K562 (cell line): ENCODE measurements at regions not wholly inside any gene's neighbourhood (a gene's known extent, or its start where the extent isn't known, plus 50 kb on each side); places are given as distances from the start of the nearest gene placed in this dataset.

Experiments used
- ATAC-seq: fragments of 200-7000 bp; cut with Tn5 transposase; 3 replicates; pipeline ENCODE4 v1.9.1; 2020; ENCODE audit warnings: moderate library complexity
- BruUV-seq: library from RNA; stranded (reverse); fragments of 400-500 nt; replicated peaks from 2 replicates; lab custom pipeline; 2021; lab: Mats Ljungman, UMichigan
- CTCF ChIA-PET: fragments of 300-600 bp; formaldehyde crosslinking; extraction: SDS; loops from one replicate; lab custom pipeline; 2021; ENCODE audit warnings: low intra/inter-chr PET ratio; lab: Yijun Ruan, JAX
- POLR2A ChIA-PET: fragments of 300-600, 350-650 bp; sonication (Branson Sonifier 250); formaldehyde crosslinking; extraction: SDS; loops from one replicate; lab custom pipeline; 2021; ENCODE audit warnings: antibody characterized with exemption, inconsistent platforms; lab: Yijun Ruan, JAX
- DNase-seq, 4 experiments: peaks; one replicate each; pipeline versions ENCODE4 v3.0.0 to v3.0.0-alpha.2; 2011 to 2018; ENCODE audit warnings: low spot score in 3 of 4, mixed read lengths in 3 of 4; ENCODE audit errors: extremely low read depth in 1 of 4
- FAIRE-seq: peaks from 2 replicates; lab custom pipeline; 2011; peaks lifted over from hg19 to GRCh38; lab: Jason Lieb, UNC
- H2AFZ ChIP-seq: 2 replicates; pipeline ENCODE4 v1.6.0; 2011; ENCODE audit warnings: low read depth, low read length, control low read depth, inconsistent platforms
- H3K27ac ChIP-seq: fragments of 200-600 bp; 3 replicates; pipeline ENCODE4 v1.8.0; 2011; ENCODE audit warnings: low read depth, mild to moderate bottlenecking, control low read depth, inconsistent platforms, low read length, moderate library complexity, mixed read lengths; ENCODE audit errors: extremely low read depth
- H3K27me3 ChIP-seq, 2 experiments: fragments of 300-600 bp in 1 of 2; 2 replicates in 1 of 2; 3 replicates in 1 of 2; pipeline versions ENCODE4 v1.6.0 to v1.8.0; 2011; ENCODE audit warnings: inconsistent platforms in 2 of 2, low read length in 2 of 2, mild to moderate bottlenecking in 1 of 2, mixed read lengths in 1 of 2, moderate library complexity in 1 of 2; ENCODE audit not compliant: control insufficient read depth in 2 of 2, insufficient read depth in 2 of 2
- H3K36me3 ChIP-seq: fragments of 300-600 bp; 3 replicates; pipeline ENCODE4 v1.8.0; 2011; ENCODE audit warnings: mild to moderate bottlenecking, low read length, inconsistent platforms; ENCODE audit not compliant: control insufficient read depth, insufficient read depth
- H3K4me1 ChIP-seq, 2 experiments: fragments of 200-600 bp in 1 of 2; replicated peaks in 1 of 2; 2 replicates in 1 of 2; 3 replicates in 1 of 2; pipeline versions ENCODE4 v1.5.1 to v1.8.0; 2011; ENCODE audit warnings: inconsistent platforms in 2 of 2, low read length in 2 of 2, mild to moderate bottlenecking in 1 of 2, mixed read lengths in 1 of 2, moderate library complexity in 1 of 2; ENCODE audit not compliant: control insufficient read depth in 2 of 2, insufficient read depth in 2 of 2
- H3K4me2 ChIP-seq: 2 replicates; pipeline ENCODE4 v1.6.1; 2011; ENCODE audit warnings: low read length, control low read depth, inconsistent platforms, mixed read lengths; ENCODE audit not compliant: insufficient read depth
- H3K4me3 ChIP-seq: fragments of 200-600 bp; sonication (generic), shearing (Covaris generic); 2 replicates; pipeline ENCODE4 v1.5.1; 2016; ENCODE audit warnings: control low read depth, inconsistent platforms
- H3K79me2 ChIP-seq: fragments of 200-600 bp; 3 replicates; pipeline ENCODE4 v1.8.0; 2011; ENCODE audit warnings: low read length, inconsistent platforms; ENCODE audit not compliant: control insufficient read depth, insufficient read depth
- H3K9ac ChIP-seq, 2 experiments: 2 replicates each; pipeline versions ENCODE4 v1.6.0 to v1.6.1; 2011; ENCODE audit warnings: low read depth in 2 of 2, low read length in 2 of 2, control low read depth in 1 of 2, inconsistent platforms in 1 of 2, mild to moderate bottlenecking in 1 of 2, mixed read lengths in 1 of 2; ENCODE audit not compliant: insufficient read depth in 1 of 2
- H3K9me1 ChIP-seq: one replicate; pipeline ENCODE4 v1.6.0; 2011; ENCODE audit warnings: inconsistent platforms, mild to moderate bottlenecking, low read length, moderate library complexity; ENCODE audit not compliant: control insufficient read depth, insufficient read depth
- H3K9me3 ChIP-seq: replicated peaks from 2 replicates; pipeline ENCODE4 v1.5.1; 2011; ENCODE audit warnings: low read depth, low read length, inconsistent platforms; ENCODE audit not compliant: control insufficient read depth, insufficient read depth
- H4K20me1 ChIP-seq: replicated peaks from 2 replicates; pipeline ENCODE4 v1.6.1; 2011; ENCODE audit warnings: low read length, inconsistent platforms, mixed read lengths; ENCODE audit not compliant: control insufficient read depth, insufficient read depth
- CCAR2 ChIP-seq: fragments of 200-400 bp; formaldehyde crosslinking; IDR thresholded peaks from 2 replicates; pipeline ENCODE4 v1.6.1; 2017; ENCODE audit warnings: mild to moderate bottlenecking, low read depth, low read length
- CREB3 ChIP-seq: fragments of 450-650 bp; conservative IDR thresholded peaks from 2 replicates; pipeline ENCODE4 v1.6.1; 2016; ENCODE audit warnings: missing genetic modification characterization, low read depth, mild to moderate bottlenecking, missing compliant biosample characterization, moderate library complexity
- ERF ChIP-seq: fragments of 450-650 bp; formaldehyde crosslinking; IDR thresholded peaks from 2 replicates; pipeline ENCODE4 v1.4.0; 2020; ENCODE audit warnings: mild to moderate bottlenecking, mixed read lengths
- HINFP ChIP-seq: fragments of 450-650 bp; conservative IDR thresholded peaks from 2 replicates; pipeline ENCODE4 v1.6.1; 2016; ENCODE audit warnings: missing genetic modification characterization, low read depth, mild to moderate bottlenecking, control low read depth, missing compliant biosample characterization
- ILF3 ChIP-seq: fragments of 450-650 bp; IDR thresholded peaks from 2 replicates; pipeline ENCODE4 v1.6.1; 2018; ENCODE audit warnings: antibody characterized with exemption, mild to moderate bottlenecking, moderate library complexity, borderline replicate concordance
- KAT8 ChIP-seq: fragments of 450-650 bp; IDR thresholded peaks from 2 replicates; pipeline ENCODE4 v1.6.1; 2016; ENCODE audit warnings: low read depth, mild to moderate bottlenecking
- MLX ChIP-seq, 2 experiments: fragments of 450-650 bp in 1 of 2; sonication (generic) in 1 of 2; formaldehyde crosslinking; conservative IDR thresholded peaks; 2 replicates each; pipeline versions ENCODE4 v1.4.0 to v1.8.1; 2020 to 2022; ENCODE audit warnings: mild to moderate bottlenecking in 1 of 2, missing genetic modification reagents in 1 of 2
- PRMT5 ChIP-seq: sonication (generic); formaldehyde crosslinking; IDR thresholded peaks from 2 replicates; pipeline ENCODE4 v1.5.0; 2020; ENCODE audit warnings: missing genetic modification reagents
- ZNF384 ChIP-seq: IDR thresholded peaks from 2 replicates; pipeline ENCODE4 v1.6.1; 2012; ENCODE audit warnings: low read depth, low read length, improper control_type of control experiment
- WGBS: fragments of 100-300 bp; shearing (Covaris generic); methylation state at CpG from one replicate; pipeline ENCODE4 v1.1.6; 2016; ENCODE audit warnings: low coverage, mixed read lengths; ENCODE audit not compliant: insufficient coverage; ENCODE audit errors: missing lambda C conversion rate; 5-methylcytosine and 5-hydroxymethylcytosine counted together
- in situ Hi-C: fragments of 300-500 bp; cut with MboI; formaldehyde crosslinking; loops from 4 replicates; pipeline ENCODE4 v1.15.0; 2018; ENCODE audit warnings: inconsistent platforms, mixed read lengths
- intact Hi-C: fragments of 100-400 bp; cut with micrococcal nuclease; formaldehyde crosslinking; loops from 2 replicates; pipeline ENCODE4 v1.14.2; 2022

- TF ChIP-seq MLX (CRISPR knock-in tag; conservative IDR thresholded peaks at IDR 0.05) = no peak
Measured at GRCh38 chr2:63743170-63743981, 98.3 kb upstream of the UGP2 start (continued).

GRCh38 chr2:63743982-63744966 lies 97.4 kb upstream of the UGP2 start:
- H3K9ac ChIP-seq = no peak overlapping the region
- BruUV-seq = no TSS peak
- no peaks in the 10 kb centered on the region; the same call in 1 of the 2 replicates for H3K9me3 ChIP-seq
- CTCF ChIA-PET = no interaction called here
- no peak overlapping the region for H2AFZ ChIP-seq
- in situ Hi-C loops = no loop called here
- no peaks in the 10 kb centered on the region for H3K79me2 ChIP-seq
- ATAC-seq (no peak), DNase-seq (no peak), FAIRE-seq (no peak)
- TF ChIP-seq ZNF384 (no peak), ILF3 (no peak), HINFP (tag) (no peak), KAT8 (no peak), CREB3 (no peak), CCAR2 (no peak), ERF (CRISPR knock-in tag) (no peak), PRMT5 (CRISPR knock-in tag) (no peak)
- no peaks in the 10 kb centered on the region for H3K9me1 ChIP-seq
- H4K20me1 ChIP-seq = no peaks in the 10 kb centered on the region
- H3K27ac ChIP-seq = no peak overlapping the region
- no peaks in the 10 kb centered on the region for H3K36me3 ChIP-seq
- no peak overlapping the region for H3K4me2 ChIP-seq
- intact Hi-C loops = no loop called here
- H3K4me3 ChIP-seq = no peak overlapping the region
- no peaks in the 10 kb centered on the region for H3K27me3 ChIP-seq
- POLR2A ChIA-PET = no interaction called here
- WGBS = under 1% methylated on average over 6 of the region's 6 CpGs
- no peaks in the 10 kb centered on the region for H3K4me1 ChIP-seq
